ENCODE measurements at regions not wholly inside any gene's neighbourhood (a gene's known extent, or its start where the extent isn't known, plus 50 kb on each side); places are given as distances from the start of the nearest gene placed in this dataset.

GRCh38 chr1:86258101-86258500, 101.5 kb upstream of the COL24A1 start:
- no TSS peak for BruUV-seq (replicated peaks)
- H3K4me1 ChIP-seq (ENCODE audit: control insufficient read depth in 1 of 2, insufficient read depth in 2 of 2, low read length in 2 of 2): no peaks in the 10 kb centered on the region
- RAD21 ChIA-PET (ENCODE audit: low non-redundant PET in 1 of 2, low total read pairs in 2 of 2, uncharacterized antibody in 2 of 2, unreplicated experiment in 2 of 2): no interaction called here

More at GRCh38 chr1:86258101-86258500, 101.5 kb upstream of the COL24A1 start:
- no peak for ATAC-seq
- intact Hi-C loops (cut with micrococcal nuclease): no loop called here
- Histone ChIP-seq H3K9me3 (ENCODE audit: control insufficient read depth in 1 of 2, insufficient read depth in 1 of 2, low read depth in 1 of 2, low read length in 2 of 2) (no peaks in the 10 kb centered on the region), H3K9ac (ENCODE audit: low read length) (no peak overlapping the region), H3K9me2 (ENCODE audit: insufficient read depth) (no peaks in the 10 kb centered on the region), H2AFZ (ENCODE audit: low read depth, low read length, poor library complexity, severe bottlenecking) (no peak overlapping the region), H3K4me3 (replicated peaks in 1 of 2; ENCODE audit: low read depth in 1 of 2, low read length in 2 of 2) (no peak overlapping the region), H3K27me3 (ENCODE audit: insufficient read depth, low read length) (no peaks in the 10 kb centered on the region), H3K79me2 (ENCODE audit: insufficient read depth, low read length) (no peaks in the 10 kb centered on the region), H3K4me2 (ENCODE audit: low read length) (no peak overlapping the region), H3K36me3 (ENCODE audit: control insufficient read depth in 1 of 2, insufficient read depth in 2 of 2, low read length in 2 of 2) (no peaks in the 10 kb centered on the region), H3K27ac (ENCODE audit: low read depth, low read length) (no peak overlapping the region), H4K20me1 (ENCODE audit: insufficient read depth) (no peaks in the 10 kb centered on the region)
- TF ChIP-seq TCF7L2 (IDR thresholded peaks at IDR 0.05; ENCODE audit: borderline replicate concordance, extremely low read depth, insufficient read depth, insufficient read length) (no peak), ZFX (IDR thresholded peaks at IDR 0.05) (no peak), ZBTB33 (IDR thresholded peaks at IDR 0.05; ENCODE audit: extremely low read depth, insufficient replicate concordance, low read length) (no peak), CBX3 (IDR thresholded peaks at IDR 0.05; ENCODE audit: low read depth) (no peak), JUND (IDR thresholded peaks at IDR 0.05) (no peak), SRF (IDR thresholded peaks at IDR 0.05; ENCODE audit: low read depth) (no peak), CEBPB (IDR thresholded peaks at IDR 0.05; ENCODE audit: low read depth) (no peak)
- TF ChIP-seq, protein P1, sequence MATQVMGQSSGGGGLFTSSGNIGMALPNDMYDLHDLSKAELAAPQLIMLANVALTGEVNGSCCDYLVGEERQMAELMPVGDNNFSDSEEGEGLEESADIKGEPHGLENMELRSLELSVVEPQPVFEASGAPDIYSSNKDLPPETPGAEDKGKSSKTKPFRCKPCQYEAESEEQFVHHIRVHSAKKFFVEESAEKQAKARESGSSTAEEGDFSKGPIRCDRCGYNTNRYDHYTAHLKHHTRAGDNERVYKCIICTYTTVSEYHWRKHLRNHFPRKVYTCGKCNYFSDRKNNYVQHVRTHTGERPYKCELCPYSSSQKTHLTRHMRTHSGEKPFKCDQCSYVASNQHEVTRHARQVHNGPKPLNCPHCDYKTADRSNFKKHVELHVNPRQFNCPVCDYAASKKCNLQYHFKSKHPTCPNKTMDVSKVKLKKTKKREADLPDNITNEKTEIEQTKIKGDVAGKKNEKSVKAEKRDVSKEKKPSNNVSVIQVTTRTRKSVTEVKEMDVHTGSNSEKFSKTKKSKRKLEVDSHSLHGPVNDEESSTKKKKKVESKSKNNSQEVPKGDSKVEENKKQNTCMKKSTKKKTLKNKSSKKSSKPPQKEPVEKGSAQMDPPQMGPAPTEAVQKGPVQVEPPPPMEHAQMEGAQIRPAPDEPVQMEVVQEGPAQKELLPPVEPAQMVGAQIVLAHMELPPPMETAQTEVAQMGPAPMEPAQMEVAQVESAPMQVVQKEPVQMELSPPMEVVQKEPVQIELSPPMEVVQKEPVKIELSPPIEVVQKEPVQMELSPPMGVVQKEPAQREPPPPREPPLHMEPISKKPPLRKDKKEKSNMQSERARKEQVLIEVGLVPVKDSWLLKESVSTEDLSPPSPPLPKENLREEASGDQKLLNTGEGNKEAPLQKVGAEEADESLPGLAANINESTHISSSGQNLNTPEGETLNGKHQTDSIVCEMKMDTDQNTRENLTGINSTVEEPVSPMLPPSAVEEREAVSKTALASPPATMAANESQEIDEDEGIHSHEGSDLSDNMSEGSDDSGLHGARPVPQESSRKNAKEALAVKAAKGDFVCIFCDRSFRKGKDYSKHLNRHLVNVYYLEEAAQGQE (IDR thresholded peaks at IDR 0.05; ENCODE audit: low read depth): no peak
- TF ChIP-seq, protein P2, sequence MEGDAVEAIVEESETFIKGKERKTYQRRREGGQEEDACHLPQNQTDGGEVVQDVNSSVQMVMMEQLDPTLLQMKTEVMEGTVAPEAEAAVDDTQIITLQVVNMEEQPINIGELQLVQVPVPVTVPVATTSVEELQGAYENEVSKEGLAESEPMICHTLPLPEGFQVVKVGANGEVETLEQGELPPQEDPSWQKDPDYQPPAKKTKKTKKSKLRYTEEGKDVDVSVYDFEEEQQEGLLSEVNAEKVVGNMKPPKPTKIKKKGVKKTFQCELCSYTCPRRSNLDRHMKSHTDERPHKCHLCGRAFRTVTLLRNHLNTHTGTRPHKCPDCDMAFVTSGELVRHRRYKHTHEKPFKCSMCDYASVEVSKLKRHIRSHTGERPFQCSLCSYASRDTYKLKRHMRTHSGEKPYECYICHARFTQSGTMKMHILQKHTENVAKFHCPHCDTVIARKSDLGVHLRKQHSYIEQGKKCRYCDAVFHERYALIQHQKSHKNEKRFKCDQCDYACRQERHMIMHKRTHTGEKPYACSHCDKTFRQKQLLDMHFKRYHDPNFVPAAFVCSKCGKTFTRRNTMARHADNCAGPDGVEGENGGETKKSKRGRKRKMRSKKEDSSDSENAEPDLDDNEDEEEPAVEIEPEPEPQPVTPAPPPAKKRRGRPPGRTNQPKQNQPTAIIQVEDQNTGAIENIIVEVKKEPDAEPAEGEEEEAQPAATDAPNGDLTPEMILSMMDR (IDR thresholded peaks at IDR 0.05 in 2 of 3, conservative IDR thresholded peaks at IDR 0.05 in 1 of 3; ENCODE audit: borderline replicate concordance in 1 of 3, insufficient read depth in 1 of 3, low read depth in 2 of 3, low read length in 2 of 3): no peak
- CTCF ChIA-PET: no interaction called here
- DNase-seq (ENCODE audit: low read depth, low spot score): no peak
- POLR2A ChIA-PET: no interaction called here

Measured in HCT116 (cell line).